ENCODE measurements at regions not wholly inside any gene's neighbourhood (a gene's known extent, or its start where the extent isn't known, plus 50 kb on each side); places are given as distances from the start of the nearest gene placed in this dataset.

DNA sequence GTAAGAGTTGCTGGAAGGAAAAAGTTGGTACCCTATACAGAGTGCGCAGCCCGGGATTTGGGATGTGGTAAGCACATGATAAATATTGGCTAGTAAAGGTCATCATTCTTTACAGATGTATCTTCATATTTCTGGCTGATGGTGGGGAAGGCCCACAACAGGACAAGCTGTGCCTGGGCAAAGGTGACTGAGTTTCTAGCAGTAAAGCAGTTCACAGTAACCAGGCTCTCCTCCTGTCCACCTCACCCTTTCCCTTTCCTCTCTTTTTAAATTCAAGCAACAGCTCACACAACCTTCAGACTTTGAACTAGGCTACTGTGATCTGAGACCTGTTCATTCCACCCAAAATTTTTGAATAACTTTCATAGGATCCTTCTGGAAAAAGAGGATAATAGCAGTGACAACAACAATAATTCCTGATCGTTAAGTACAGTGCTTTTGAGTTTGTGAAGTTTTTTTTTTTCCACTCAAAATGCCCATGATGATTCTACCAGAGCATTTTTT is 145.9 kb upstream of the TBL1XR1 start:
- POLR2A ChIA-PET, result no interaction called here
- no peaks in the 10 kb centered on the region for H3K27me3 Mint-ChIP-seq
- no peaks in the 10 kb centered on the region for H3K27me3 ChIP-seq (replicated peaks in 1 of 2; ENCODE audit: control insufficient read depth in 2 of 2, extremely low read depth in 1 of 2, insufficient read depth in 2 of 2, low read length in 1 of 2)
- no peak for DNase-seq
- no peak overlapping the region for H3K4me3 ChIP-seq (ENCODE audit: control insufficient read depth in 1 of 2, extremely low read depth in 1 of 2, low read length in 1 of 2)
- H3K27ac Mint-ChIP-seq, result no peak overlapping the region
- H3K9me3 Mint-ChIP-seq, result no peaks in the 10 kb centered on the region
- peaks cover 12 to 16% of the 10 kb centered on the region in 2 experiments for H3K4me1 ChIP-seq (ENCODE audit: control insufficient read depth in 1 of 2, extremely low read depth in 1 of 2, insufficient read depth in 2 of 2, low read length in 2 of 2)
- H3K4me3 Mint-ChIP-seq, result no peak overlapping the region
- no CpG with 5 or more reads among the region's 3 CpGs for WGBS (ENCODE audit: insufficient coverage)
- H3K36me3 ChIP-seq (ENCODE audit: control insufficient read depth in 2 of 2, extremely low read depth in 1 of 2, insufficient read depth in 1 of 2, low read length in 1 of 2), result no peaks in the 10 kb centered on the region
- CTCF ChIA-PET, result no interaction called here
- ATAC-seq (replicated peaks in 1 of 4), result no peak
- no peaks in the 10 kb centered on the region for H3K9me3 ChIP-seq
- no peaks in the 10 kb centered on the region for H3K36me3 Mint-ChIP-seq
- H3K4me1 Mint-ChIP-seq, result peaks cover 27 to 30% (median 29%) of the 10 kb centered on the region in 3 donors
- no peak overlapping the region for H3K27ac ChIP-seq (ENCODE audit: low read length)

DNA sequence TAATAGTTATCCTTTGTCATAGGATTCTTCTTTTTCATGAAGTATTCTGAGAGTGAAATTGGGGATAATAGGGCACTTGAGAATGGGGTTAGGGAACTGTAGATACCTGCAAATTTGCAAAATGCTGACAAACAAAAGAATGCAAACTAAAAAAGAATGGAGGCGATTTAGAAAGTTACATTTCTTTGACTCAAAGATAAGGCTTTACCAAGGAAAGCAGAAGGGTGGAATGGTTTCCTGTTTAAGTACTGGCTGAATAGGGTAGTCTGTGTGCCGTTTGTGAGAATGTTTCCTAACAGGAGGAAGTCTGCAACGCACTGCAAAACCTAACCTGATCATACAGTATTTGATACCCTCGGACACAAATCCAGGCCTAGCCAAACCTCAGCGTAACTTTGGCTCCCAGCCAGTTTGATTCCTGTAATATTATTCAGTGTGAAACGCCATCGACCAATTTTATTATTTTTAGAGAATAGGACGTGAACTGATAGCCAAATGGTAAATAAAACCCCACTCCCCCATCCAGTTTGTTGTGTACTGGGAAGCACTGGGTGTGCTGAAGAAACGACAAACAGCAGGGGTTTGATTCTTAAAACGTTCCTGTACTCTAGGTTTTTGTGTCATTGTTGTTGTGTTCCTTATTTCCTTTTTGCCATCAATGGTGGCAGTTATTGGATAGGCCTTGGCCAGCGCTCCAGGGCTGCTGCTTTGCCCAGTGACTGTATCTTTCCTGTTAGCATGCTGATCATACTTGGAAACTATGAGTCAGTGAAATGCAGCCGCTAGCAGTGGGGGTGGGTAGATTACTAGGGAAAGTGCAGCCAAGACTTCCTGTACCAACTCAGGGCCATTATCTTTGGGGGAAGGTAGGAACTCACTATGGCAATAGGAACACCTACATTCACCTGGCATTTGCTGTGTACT is 148.0 kb upstream of the TBL1XR1 start:
- H3K27ac ChIP-seq (ENCODE audit: low read length), result no peak overlapping the region
- Mint-ChIP-seq H3K27me3 (no peaks in the 10 kb centered on the region), H3K27ac (peak overlapping the region; percentile 28 to 47), H3K36me3 (no peaks in the 10 kb centered on the region), H3K4me3 (peak overlapping the region in 2 of 3 donors; percentile 10 to 28), H3K9me3 (no peaks in the 10 kb centered on the region), H3K4me1 (peaks cover 15 to 22% (median 18%) of the 10 kb centered on the region in 3 donors)
- no peaks in the 10 kb centered on the region for H3K9me3 ChIP-seq
- no peak overlapping the region for H3K4me3 ChIP-seq (ENCODE audit: control insufficient read depth in 1 of 2, extremely low read depth in 1 of 2, low read length in 1 of 2)
- H3K27me3 ChIP-seq (replicated peaks in 1 of 2; ENCODE audit: control insufficient read depth in 2 of 2, extremely low read depth in 1 of 2, insufficient read depth in 2 of 2, low read length in 1 of 2), result no peaks in the 10 kb centered on the region
- H3K4me1 ChIP-seq (ENCODE audit: control insufficient read depth in 1 of 2, extremely low read depth in 1 of 2, insufficient read depth in 2 of 2, low read length in 2 of 2), result peaks cover 7 to 12% of the 10 kb centered on the region in 2 experiments
- DNase-seq (peak in 8 of 35 experiments; percentile 4 to 43 (median 28)), ATAC-seq (replicated peaks in 1 of 4) (peak; percentile 52 to 93 (median 84))
- ChIA-PET POLR2A (interaction anchor here in 1 of 2 donors (0.6 kb wide), 1 partner anchor 268 kb away, joined by 4 read pairs; no protein-coding TSS in a partner anchor), CTCF (interaction anchor here (0.5 to 1.0 kb wide), 3 partner anchors 14 to 308 kb away, joined by 3 to 5 read pairs (median 3); no protein-coding TSS in a partner anchor)
- WGBS (ENCODE audit: insufficient coverage), result 31% methylated on average over 4 of the region's 12 CpGs
- H3K36me3 ChIP-seq (ENCODE audit: control insufficient read depth in 2 of 2, extremely low read depth in 1 of 2, insufficient read depth in 1 of 2, low read length in 1 of 2), result no peaks in the 10 kb centered on the region

DNA sequence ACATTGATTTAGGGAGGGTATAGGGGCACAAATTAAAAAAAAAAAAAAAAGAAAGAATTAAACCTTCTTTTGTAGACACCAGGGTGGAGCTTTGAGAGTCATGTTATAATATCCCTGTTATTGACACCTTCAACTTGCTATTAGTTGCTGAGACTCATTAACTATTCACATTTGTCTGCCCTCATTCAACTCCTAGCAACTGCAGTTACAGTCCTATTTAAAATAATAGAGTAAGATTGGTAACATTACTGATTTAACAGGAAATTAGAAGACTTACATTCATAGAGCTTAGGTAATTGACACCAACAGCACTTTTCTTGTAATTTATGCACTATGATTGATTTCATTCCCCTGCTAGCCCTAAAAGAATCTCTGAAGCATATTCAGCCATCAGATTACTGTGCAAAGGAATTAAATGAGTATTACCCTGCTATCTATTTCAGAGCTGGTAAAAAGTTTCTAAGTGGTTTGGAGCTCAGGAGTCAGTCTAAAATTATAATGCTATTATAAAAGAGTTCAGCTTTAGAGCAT is 148.8 kb upstream of the TBL1XR1 start:
- CTCF ChIA-PET, result interaction anchor here (0.5 to 1.0 kb wide), 3 partner anchors 14 to 308 kb away, joined by 3 to 5 read pairs (median 3); no protein-coding TSS in a partner anchor
- H3K27ac ChIP-seq (ENCODE audit: low read length), result no peak overlapping the region
- no peaks in the 10 kb centered on the region for H3K27me3 Mint-ChIP-seq
- H3K36me3 ChIP-seq (ENCODE audit: control insufficient read depth in 2 of 2, extremely low read depth in 1 of 2, insufficient read depth in 1 of 2, low read length in 1 of 2), result no peaks in the 10 kb centered on the region
- H3K4me1 ChIP-seq (ENCODE audit: control insufficient read depth in 1 of 2, extremely low read depth in 1 of 2, insufficient read depth in 2 of 2, low read length in 2 of 2), result peaks cover 7 to 12% of the 10 kb centered on the region in 2 experiments
- H3K9me3 Mint-ChIP-seq, result no peaks in the 10 kb centered on the region
- POLR2A ChIA-PET, result interaction anchor here in 1 of 2 donors (0.6 kb wide), 1 partner anchor 267 kb away, joined by 4 read pairs; no protein-coding TSS in a partner anchor
- H3K4me3 Mint-ChIP-seq, result peak overlapping the region in 1 of 3 donors; percentile 10
- no peak overlapping the region for H3K4me3 ChIP-seq (ENCODE audit: control insufficient read depth in 1 of 2, extremely low read depth in 1 of 2, low read length in 1 of 2)
- H3K4me1 Mint-ChIP-seq, result peaks cover 18 to 29% (median 23%) of the 10 kb centered on the region in 3 donors
- no peaks in the 10 kb centered on the region for H3K9me3 ChIP-seq
- no peaks in the 10 kb centered on the region for H3K36me3 Mint-ChIP-seq
- no peaks in the 10 kb centered on the region for H3K27me3 ChIP-seq (replicated peaks in 1 of 2; ENCODE audit: control insufficient read depth in 2 of 2, extremely low read depth in 1 of 2, insufficient read depth in 2 of 2, low read length in 1 of 2)
- no peak for ATAC-seq (replicated peaks in 1 of 4)
- DNase-seq, result no peak
- peak overlapping the region; percentile 28 to 47 for H3K27ac Mint-ChIP-seq

DNA sequence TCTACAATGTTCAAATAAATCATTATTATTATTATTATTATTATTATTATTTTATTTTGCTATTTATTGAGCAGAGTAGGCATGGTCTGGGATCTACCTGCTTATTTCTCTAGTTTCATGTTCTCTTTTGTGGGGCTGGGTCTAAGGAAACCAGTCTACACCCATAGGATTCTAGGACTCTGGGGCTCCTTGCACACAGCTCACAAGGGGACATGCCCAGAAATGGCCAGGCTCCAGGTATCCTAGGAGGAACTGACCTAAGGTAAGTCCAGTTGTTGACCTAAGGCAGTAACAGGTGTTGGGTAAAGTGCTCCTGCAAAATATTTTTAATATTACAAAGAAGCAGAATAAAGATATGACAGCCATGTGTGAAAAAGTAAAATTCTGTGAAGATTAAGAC is 149.6 kb upstream of the TBL1XR1 start:
- Mint-ChIP-seq H3K4me1 (peaks cover 25 to 30% (median 30%) of the 10 kb centered on the region in 3 donors), H3K9me3 (no peaks in the 10 kb centered on the region), H3K27ac (no peak overlapping the region), H3K27me3 (no peaks in the 10 kb centered on the region), H3K36me3 (no peaks in the 10 kb centered on the region), H3K4me3 (no peak overlapping the region)
- no peaks in the 10 kb centered on the region for H3K36me3 ChIP-seq (ENCODE audit: control insufficient read depth in 2 of 2, extremely low read depth in 1 of 2, insufficient read depth in 1 of 2, low read length in 1 of 2)
- ChIA-PET CTCF (no interaction called here), POLR2A (no interaction called here)
- no peaks in the 10 kb centered on the region for H3K27me3 ChIP-seq (replicated peaks in 1 of 2; ENCODE audit: control insufficient read depth in 2 of 2, extremely low read depth in 1 of 2, insufficient read depth in 2 of 2, low read length in 1 of 2)
- peaks cover 7 to 12% of the 10 kb centered on the region in 2 experiments for H3K4me1 ChIP-seq (ENCODE audit: control insufficient read depth in 1 of 2, extremely low read depth in 1 of 2, insufficient read depth in 2 of 2, low read length in 2 of 2)
- no peaks in the 10 kb centered on the region for H3K9me3 ChIP-seq
- no peak overlapping the region for H3K27ac ChIP-seq (ENCODE audit: low read length)
- ATAC-seq (replicated peaks in 1 of 4) (no peak), DNase-seq (no peak)
- no peak overlapping the region for H3K4me3 ChIP-seq (ENCODE audit: control insufficient read depth in 1 of 2, extremely low read depth in 1 of 2, low read length in 1 of 2)

DNA sequence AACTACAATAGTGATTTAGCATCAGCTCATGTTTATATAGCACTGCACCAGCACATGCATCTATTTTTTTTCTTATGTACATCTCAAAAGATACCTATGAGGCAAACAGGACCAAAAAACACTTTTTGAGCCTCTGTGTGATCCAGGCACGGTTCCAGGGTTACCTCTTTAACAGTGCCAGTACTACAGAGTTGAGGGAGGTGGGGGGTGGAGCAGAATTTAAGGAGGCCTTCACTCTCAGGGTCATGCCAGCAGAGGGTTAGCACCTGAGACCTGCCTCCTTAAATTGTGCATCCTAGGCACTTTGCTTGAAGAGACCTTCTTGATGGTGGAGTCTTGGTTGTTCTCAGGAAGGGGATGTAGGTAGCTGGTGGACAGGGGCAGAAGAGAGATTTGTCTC is 150.3 kb upstream of the TBL1XR1 start:
- no peak for ATAC-seq (replicated peaks in 1 of 4)
- peaks cover 7 to 12% of the 10 kb centered on the region in 2 experiments for H3K4me1 ChIP-seq (ENCODE audit: control insufficient read depth in 1 of 2, extremely low read depth in 1 of 2, insufficient read depth in 2 of 2, low read length in 2 of 2)
- H3K9me3 ChIP-seq, result no peaks in the 10 kb centered on the region
- CTCF ChIA-PET, result no interaction called here
- Mint-ChIP-seq H3K4me1 (peaks cover 28 to 31% (median 30%) of the 10 kb centered on the region in 3 donors), H3K27me3 (no peaks in the 10 kb centered on the region), H3K27ac (no peak overlapping the region), H3K36me3 (no peaks in the 10 kb centered on the region), H3K9me3 (no peaks in the 10 kb centered on the region), H3K4me3 (no peak overlapping the region)
- no peak overlapping the region for H3K27ac ChIP-seq (ENCODE audit: low read length)
- POLR2A ChIA-PET, result no interaction called here
- 71% methylated on average over 1 of the region's 1 CpG for WGBS (ENCODE audit: insufficient coverage)
- DNase-seq, result no peak
- no peaks in the 10 kb centered on the region for H3K27me3 ChIP-seq (replicated peaks in 1 of 2; ENCODE audit: control insufficient read depth in 2 of 2, extremely low read depth in 1 of 2, insufficient read depth in 2 of 2, low read length in 1 of 2)
- H3K4me3 ChIP-seq (ENCODE audit: control insufficient read depth in 1 of 2, extremely low read depth in 1 of 2, low read length in 1 of 2), result no peak overlapping the region
- no peaks in the 10 kb centered on the region for H3K36me3 ChIP-seq (ENCODE audit: control insufficient read depth in 2 of 2, extremely low read depth in 1 of 2, insufficient read depth in 1 of 2, low read length in 1 of 2)

DNA sequence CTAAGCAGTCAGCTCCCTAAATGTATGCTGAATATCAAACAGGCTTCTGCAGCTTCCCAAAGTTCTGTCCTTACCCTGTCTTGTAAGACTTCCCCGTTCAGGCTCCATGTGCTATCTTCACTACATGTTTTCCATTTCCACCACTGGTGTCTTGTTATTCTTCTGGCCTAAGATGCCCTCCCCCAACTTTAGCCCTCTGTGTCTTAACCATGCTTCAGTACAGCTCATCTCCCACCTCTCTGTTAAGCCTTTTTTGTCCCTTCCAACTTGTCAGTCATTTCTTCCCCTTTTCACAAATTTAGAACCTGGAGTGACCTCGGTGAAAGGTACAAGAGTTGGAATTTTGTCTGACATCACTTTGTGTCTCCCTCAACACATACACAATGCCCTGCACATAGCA is 151.7 kb upstream of the TBL1XR1 start:
- Mint-ChIP-seq H3K4me3 (no peak overlapping the region), H3K4me1 (peaks cover 28 to 38% (median 31%) of the 10 kb centered on the region in 3 donors), H3K27me3 (no peaks in the 10 kb centered on the region), H3K9me3 (no peaks in the 10 kb centered on the region), H3K27ac (no peak overlapping the region), H3K36me3 (no peaks in the 10 kb centered on the region)
- Histone ChIP-seq H3K27me3 (replicated peaks in 1 of 2; ENCODE audit: control insufficient read depth in 2 of 2, extremely low read depth in 1 of 2, insufficient read depth in 2 of 2, low read length in 1 of 2) (no peaks in the 10 kb centered on the region), H3K9me3 (no peaks in the 10 kb centered on the region), H3K4me3 (ENCODE audit: control insufficient read depth in 1 of 2, extremely low read depth in 1 of 2, low read length in 1 of 2) (no peak overlapping the region), H3K27ac (ENCODE audit: low read length) (no peak overlapping the region), H3K36me3 (ENCODE audit: control insufficient read depth in 2 of 2, extremely low read depth in 1 of 2, insufficient read depth in 1 of 2, low read length in 1 of 2) (no peaks in the 10 kb centered on the region), H3K4me1 (ENCODE audit: control insufficient read depth in 1 of 2, extremely low read depth in 1 of 2, insufficient read depth in 2 of 2, low read length in 2 of 2) (peaks cover 7 to 12% of the 10 kb centered on the region in 2 experiments)
- ChIA-PET POLR2A (interaction anchor here in 1 of 2 donors (0.6 kb wide), 1 partner anchor 668 kb away, joined by 4 read pairs; no protein-coding TSS in a partner anchor), CTCF (no interaction called here)
- ATAC-seq (replicated peaks in 1 of 4) (no peak), DNase-seq (no peak)
- WGBS (ENCODE audit: insufficient coverage), result 100% methylated on average over 1 of the region's 2 CpGs
